ENCODE measurements at regions not wholly inside any gene's neighbourhood (a gene's known extent, or its start where the extent isn't known, plus 50 kb on each side); places are given as distances from the start of the nearest gene placed in this dataset.

- no peaks in the 10 kb centered on the region for H3K9me3 Mint-ChIP-seq
- H3K4me1 Mint-ChIP-seq (ENCODE audit: low read depth): no peaks in the 10 kb centered on the region
- H3K27ac Mint-ChIP-seq: no peak overlapping the region
- H3K4me3 ChIP-seq (ENCODE audit: low read length): no peak overlapping the region
- no peak overlapping the region for H3K27ac ChIP-seq (ENCODE audit: low read depth in 1 of 2, low read length in 2 of 2)
- CTCF ChIA-PET: no interaction called here
- ATAC-seq (ENCODE audit: poor library complexity): no peak
- POLR2A ChIA-PET: no interaction called here
- DNase-seq: no peak
- intact Hi-C loops (cut with DNase I, micrococcal nuclease): no loop called here
- H3K4me3 Mint-ChIP-seq: no peak overlapping the region
- H3K36me3 ChIP-seq (ENCODE audit: insufficient read depth, low read length): no peaks in the 10 kb centered on the region
- no peaks in the 10 kb centered on the region for H3K36me3 Mint-ChIP-seq (ENCODE audit: low read depth)
- peaks cover 8% of the 10 kb centered on the region for H3K27me3 Mint-ChIP-seq
- no peak for TF ChIP-seq CTCF (IDR thresholded peaks at IDR 0.05)
- no peaks in the 10 kb centered on the region for H3K4me1 ChIP-seq (ENCODE audit: insufficient read depth, low read length)
- no peaks in the 10 kb centered on the region for H3K27me3 ChIP-seq (ENCODE audit: control insufficient read depth in 1 of 2, insufficient read depth in 2 of 2, low read length in 2 of 2)
- H3K9me3 ChIP-seq (ENCODE audit: control insufficient read depth in 1 of 2, insufficient read depth in 1 of 2, low read length in 2 of 2): no peaks in the 10 kb centered on the region
Measured at GRCh38 chr1:86648255-86648654, 56.1 kb upstream of the SH3GLB1 start.

GRCh38 chr1:86649618-86650017 lies 54.8 kb upstream of the SH3GLB1 start:
- TF ChIP-seq CTCF (IDR thresholded peaks at IDR 0.05): no peak
- H3K36me3 Mint-ChIP-seq (ENCODE audit: low read depth): no peaks in the 10 kb centered on the region
- ChIA-PET POLR2A (no interaction called here), CTCF (no interaction called here)
- ATAC-seq (ENCODE audit: poor library complexity): no peak
- no peak overlapping the region for H3K4me3 Mint-ChIP-seq
- H3K27ac ChIP-seq (ENCODE audit: low read depth in 1 of 2, low read length in 2 of 2): no peak overlapping the region
- H3K36me3 ChIP-seq (ENCODE audit: insufficient read depth, low read length): no peaks in the 10 kb centered on the region
- H3K4me3 ChIP-seq (ENCODE audit: low read length): no peak overlapping the region
- no peaks in the 10 kb centered on the region for H3K27me3 ChIP-seq (ENCODE audit: control insufficient read depth in 1 of 2, insufficient read depth in 2 of 2, low read length in 2 of 2)
- H3K9me3 Mint-ChIP-seq: no peaks in the 10 kb centered on the region
- H3K4me1 ChIP-seq (ENCODE audit: insufficient read depth, low read length): no peaks in the 10 kb centered on the region
- DNase-seq: no peak
- no peaks in the 10 kb centered on the region for H3K4me1 Mint-ChIP-seq (ENCODE audit: low read depth)
- peaks cover 8% of the 10 kb centered on the region for H3K27me3 Mint-ChIP-seq
- H3K27ac Mint-ChIP-seq: no peak overlapping the region
- H3K9me3 ChIP-seq (ENCODE audit: control insufficient read depth in 1 of 2, insufficient read depth in 1 of 2, low read length in 2 of 2): no peaks in the 10 kb centered on the region
- intact Hi-C loops (cut with DNase I, micrococcal nuclease): no loop called here

DNA sequence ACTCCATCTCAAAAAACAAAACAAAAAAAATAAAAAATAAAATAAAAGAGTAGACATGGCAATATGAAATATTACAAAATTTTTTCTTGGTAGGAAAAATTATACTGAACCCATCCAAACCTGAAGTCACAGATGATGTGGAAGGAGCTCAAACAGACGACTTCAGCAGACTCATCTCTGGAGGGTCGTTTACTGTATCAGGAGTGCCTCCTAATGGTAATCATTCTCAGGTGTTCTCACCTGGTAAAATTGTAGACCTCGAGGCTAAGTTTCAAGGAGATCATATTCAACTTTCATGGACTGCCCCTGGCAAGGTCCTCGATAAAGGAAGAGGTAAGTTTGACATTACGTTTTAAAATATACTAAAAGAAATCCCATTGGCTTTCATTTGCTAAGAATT lies 54.3 kb upstream of the SH3GLB1 start:
- Mint-ChIP-seq H3K27ac (no peak overlapping the region), H3K36me3 (ENCODE audit: low read depth) (no peaks in the 10 kb centered on the region), H3K9me3 (no peaks in the 10 kb centered on the region), H3K27me3 (peaks cover 8% of the 10 kb centered on the region), H3K4me1 (ENCODE audit: low read depth) (no peaks in the 10 kb centered on the region), H3K4me3 (no peak overlapping the region)
- ATAC-seq (ENCODE audit: poor library complexity): no peak
- no peaks in the 10 kb centered on the region for H3K9me3 ChIP-seq (ENCODE audit: control insufficient read depth in 1 of 2, insufficient read depth in 1 of 2, low read length in 2 of 2)
- intact Hi-C loops (cut with DNase I, micrococcal nuclease): no loop called here
- TF ChIP-seq CTCF (IDR thresholded peaks at IDR 0.05): no peak
- POLR2A ChIA-PET: no interaction called here
- no peak for DNase-seq
- no peaks in the 10 kb centered on the region for H3K4me1 ChIP-seq (ENCODE audit: insufficient read depth, low read length)
- no peak overlapping the region for H3K4me3 ChIP-seq (ENCODE audit: low read length)
- no peaks in the 10 kb centered on the region for H3K27me3 ChIP-seq (ENCODE audit: control insufficient read depth in 1 of 2, insufficient read depth in 2 of 2, low read length in 2 of 2)
- H3K36me3 ChIP-seq (ENCODE audit: insufficient read depth, low read length): no peaks in the 10 kb centered on the region
- CTCF ChIA-PET: no interaction called here
- no peak overlapping the region for H3K27ac ChIP-seq (ENCODE audit: low read depth in 1 of 2, low read length in 2 of 2)

All from CD4-positive, alpha-beta T cell (primary cell).